Prostate gland (tissue), 2 donors: ENCODE measurements at regions not wholly inside any gene's neighbourhood (a gene's known extent, or its start where the extent isn't known, plus 50 kb on each side); places are given as distances from the start of the nearest gene placed in this dataset.

Experiments
- DNase-seq: peaks from one replicate; pipeline ENCODE4 v3.0.0-alpha.2; 2019; ENCODE audit warnings: low spot score
- H3K27ac ChIP-seq, 2 donors: fragments of 200-600 bp; sonication (generic); 2 replicates each; pipeline ENCODE4 v1.5.1; 2017 to 2019
- H3K27me3 ChIP-seq: fragments of 200-600 bp; sonication (generic); replicated peaks from 2 replicates; pipeline ENCODE4 v1.5.1; 2019; ENCODE audit not compliant: insufficient read depth
- H3K36me3 ChIP-seq, 2 donors: fragments of 200-600 bp; sonication (generic); 1 replicate in 1 of 2; 2 replicates in 1 of 2; pipeline versions ENCODE4 v1.5.1 to v1.8.1; 2017 to 2019
- H3K4me1 ChIP-seq: fragments of 200-600 bp; sonication (generic); replicated peaks from 2 replicates; pipeline ENCODE4 v1.5.1; 2019
- H3K4me3 ChIP-seq, 2 donors: fragments of 200-600 bp; sonication (generic); 2 replicates each; pipeline ENCODE4 v1.5.1; 2017 to 2019
- H3K9me3 ChIP-seq: fragments of 200-600 bp; sonication (generic); 2 replicates; pipeline ENCODE4 v1.5.1; 2017
- POLR2A ChIP-seq: fragments of 450-650 bp; IDR thresholded peaks from one replicate; pipeline ENCODE4 v1.6.1; 2016; ENCODE audit warnings: antibody characterized with exemption, mild to moderate bottlenecking
- POLR2AphosphoS5 ChIP-seq: sonication (generic); formaldehyde crosslinking; IDR thresholded peaks from one replicate; pipeline ENCODE4 v1.6.1; 2017; ENCODE audit warnings: antibody characterized with exemption
- WGBS: methylation state at CpG from one replicate; pipeline ENCODE4 v1.1.5; 2018; 5-methylcytosine and 5-hydroxymethylcytosine counted together
- intact Hi-C: fragments of 100-400 bp; cut with DNase I; formaldehyde crosslinking; loops from one replicate; pipeline ENCODE4 v1.14.2; 2022
- TF ChIP-seq, protein P1 (sequence below), 4 experiments: fragments of 200-600 bp in 2 of 4; fragments of 450-650 bp in 2 of 4; sonication (generic) in 2 of 4; IDR thresholded peaks; 1 replicate in 3 of 4; 2 replicates in 1 of 4; pipeline ENCODE4 v1.5.1; 2016 to 2019; ENCODE audit warnings: antibody characterized with exemption in 4 of 4, mild to moderate bottlenecking in 2 of 4, moderate library complexity in 2 of 4

GRCh38 chr12:124424516-124424905 lies 129.6 kb downstream of the RFLNA start:
- 94% methylated on average over 8 of the region's 10 CpGs for WGBS
- intact Hi-C loops = no loop called here
- Histone ChIP-seq H3K4me1 (peaks cover 22% of the 10 kb centered on the region), H3K27me3 (no peaks in the 10 kb centered on the region), H3K4me3 (no peak overlapping the region), H3K27ac (peak overlapping the region; percentile 82 to 88), H3K36me3 (peaks cover 0 to 17% of the 10 kb centered on the region in 2 donors), H3K9me3 (no peaks in the 10 kb centered on the region)
- no peak for DNase-seq
- no peak for TF ChIP-seq POLR2AphosphoS5
- no peak for TF ChIP-seq POLR2A
- TF ChIP-seq, protein P1, sequence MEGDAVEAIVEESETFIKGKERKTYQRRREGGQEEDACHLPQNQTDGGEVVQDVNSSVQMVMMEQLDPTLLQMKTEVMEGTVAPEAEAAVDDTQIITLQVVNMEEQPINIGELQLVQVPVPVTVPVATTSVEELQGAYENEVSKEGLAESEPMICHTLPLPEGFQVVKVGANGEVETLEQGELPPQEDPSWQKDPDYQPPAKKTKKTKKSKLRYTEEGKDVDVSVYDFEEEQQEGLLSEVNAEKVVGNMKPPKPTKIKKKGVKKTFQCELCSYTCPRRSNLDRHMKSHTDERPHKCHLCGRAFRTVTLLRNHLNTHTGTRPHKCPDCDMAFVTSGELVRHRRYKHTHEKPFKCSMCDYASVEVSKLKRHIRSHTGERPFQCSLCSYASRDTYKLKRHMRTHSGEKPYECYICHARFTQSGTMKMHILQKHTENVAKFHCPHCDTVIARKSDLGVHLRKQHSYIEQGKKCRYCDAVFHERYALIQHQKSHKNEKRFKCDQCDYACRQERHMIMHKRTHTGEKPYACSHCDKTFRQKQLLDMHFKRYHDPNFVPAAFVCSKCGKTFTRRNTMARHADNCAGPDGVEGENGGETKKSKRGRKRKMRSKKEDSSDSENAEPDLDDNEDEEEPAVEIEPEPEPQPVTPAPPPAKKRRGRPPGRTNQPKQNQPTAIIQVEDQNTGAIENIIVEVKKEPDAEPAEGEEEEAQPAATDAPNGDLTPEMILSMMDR (IDR thresholded peaks at IDR 0.05) = no peak

DNA sequence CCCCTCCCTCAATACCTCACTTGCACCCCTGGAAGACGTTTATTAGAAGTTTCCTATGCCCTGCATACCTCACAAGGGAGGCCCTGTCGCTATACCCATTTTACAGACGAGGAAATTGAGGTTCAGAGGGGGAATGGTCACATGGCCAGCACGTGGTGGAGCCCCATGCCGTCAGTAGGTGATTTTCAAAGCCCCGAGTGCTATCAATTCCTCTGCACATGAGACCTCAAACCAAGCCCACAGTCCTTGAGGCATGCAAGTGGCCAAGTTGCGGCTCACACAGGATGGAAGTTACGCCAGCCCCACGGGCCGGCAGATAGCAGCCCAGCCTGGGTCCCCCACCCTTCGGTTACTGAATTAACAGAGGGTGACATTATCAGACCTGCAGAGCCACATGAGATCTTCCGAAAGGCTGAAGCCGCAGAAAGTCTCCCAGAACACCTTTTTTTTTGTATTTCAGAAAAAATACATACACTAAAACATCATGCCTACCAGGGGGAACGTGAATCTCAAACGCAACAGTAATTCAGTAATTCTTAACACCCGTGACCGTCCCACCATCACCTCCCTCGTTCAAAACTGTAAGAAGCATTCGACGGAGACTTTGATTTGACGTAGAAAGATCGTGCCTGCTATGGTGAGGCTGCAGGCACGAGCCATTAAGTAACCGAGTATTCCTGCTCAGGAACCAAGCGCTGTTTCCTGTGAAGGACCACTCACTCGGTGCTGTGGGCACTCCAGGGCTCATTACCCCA lies 129.0 kb downstream of the RFLNA start:
- H3K4me3 ChIP-seq = no peak overlapping the region
- no peak for DNase-seq
- intact Hi-C loops = no loop called here
- H3K27ac ChIP-seq = peak overlapping the region; percentile 82 to 88
- TF ChIP-seq POLR2A = no peak
- TF ChIP-seq POLR2AphosphoS5 = no peak
- TF ChIP-seq, protein P1 (IDR thresholded peaks at IDR 0.05) = no peak
- H3K4me1 ChIP-seq = peaks cover 22% of the 10 kb centered on the region
- 79% methylated on average over 26 of the region's 26 CpGs for WGBS
- no peaks in the 10 kb centered on the region for H3K27me3 ChIP-seq
- H3K9me3 ChIP-seq = no peaks in the 10 kb centered on the region
- H3K36me3 ChIP-seq = peaks cover 0 to 19% of the 10 kb centered on the region in 2 donors

GRCh38 chr12:124422570-124423523 lies 128.0 kb downstream of the RFLNA start:
- intact Hi-C loops = loop anchor here (1.0 kb wide), 1 partner anchor 12 kb away; no protein-coding TSS in a partner anchor
- no peaks in the 10 kb centered on the region for H3K9me3 ChIP-seq

GRCh38 chr12:124422142-124422569 lies 127.3 kb downstream of the RFLNA start:
- Histone ChIP-seq H3K27ac (peak overlapping the region; percentile 82 to 88), H3K9me3 (no peaks in the 10 kb centered on the region), H3K36me3 (peaks cover 0 to 19% of the 10 kb centered on the region in 2 donors), H3K27me3 (no peaks in the 10 kb centered on the region), H3K4me1 (peaks cover 22% of the 10 kb centered on the region), H3K4me3 (peak overlapping the region in 1 of 2 donors; percentile 10)
- intact Hi-C loops = loop anchor here (1.0 kb wide), 1 partner anchor 11 kb away; no protein-coding TSS in a partner anchor
- TF ChIP-seq POLR2AphosphoS5 (peak; percentile 71), POLR2A (no peak)
- TF ChIP-seq, protein P1 (IDR thresholded peaks at IDR 0.05) = no peak
- 15% methylated on average over 15 of the region's 16 CpGs for WGBS
- peak; percentile 85 for DNase-seq

More at GRCh38 chr12:124422570-124423523, 128.0 kb downstream of the RFLNA start:
- TF ChIP-seq, protein P1 (IDR thresholded peaks at IDR 0.05) = peak in 1 of 4 experiments; percentile 15
- TF ChIP-seq POLR2AphosphoS5 = peak; percentile 74
- peak; percentile 31 for TF ChIP-seq POLR2A
- H3K36me3 ChIP-seq = peaks cover 0 to 19% of the 10 kb centered on the region in 2 donors
- peaks cover 22% of the 10 kb centered on the region for H3K4me1 ChIP-seq
- peak; percentile 89 for DNase-seq
- WGBS = 18% methylated on average over 35 of the region's 37 CpGs
- peak overlapping the region in 1 of 2 donors; percentile 10 for H3K4me3 ChIP-seq
- H3K27ac ChIP-seq = peak overlapping the region; percentile 82 to 88
- no peaks in the 10 kb centered on the region for H3K27me3 ChIP-seq
